Left ventricle myocardium superior (tissue), 1 donor: ENCODE measurements at regions not wholly inside any gene's neighbourhood (a gene's known extent, or its start where the extent isn't known, plus 50 kb on each side); places are given as distances from the start of the nearest gene placed in this dataset.

ENCODE experiments used
- ATAC-seq: fragments of 200-7000 bp; cut with Tn5 transposase; one replicate; pipeline ENCODE4 v1.9.1; 2020; ENCODE audit warnings: mild to moderate bottlenecking, moderate library complexity
- DNase-seq: peaks from one replicate; pipeline ENCODE4 v3.0.0-alpha.2; 2020
- intact Hi-C: fragments of 100-400 bp; cut with micrococcal nuclease; formaldehyde crosslinking; loops from one replicate; pipeline ENCODE4 v1.11.0; 2022
- donor health status: DM: no; HTN: yes; CAD: no; lungs with severe emphysema.

- no peak for ATAC-seq
- no peak for DNase-seq
- intact Hi-C loops = no loop called here
These were observed 192.9 kb upstream of the GALNT2 start for GRCh38 chr1:229874136-229874535.

GRCh38 chr1:229874609-229875008 is 192.4 kb upstream of the GALNT2 start:
- ATAC-seq (no peak), DNase-seq (no peak)
- intact Hi-C loops = no loop called here

GRCh38 chr1:229875086-229875485 is 192.0 kb upstream of the GALNT2 start:
- DNase-seq = no peak
- intact Hi-C loops = no loop called here
- ATAC-seq = no peak

GRCh38 chr1:229879746-229880145 is 187.3 kb upstream of the GALNT2 start:
- DNase-seq = no peak
- peak; percentile 69 for ATAC-seq
- intact Hi-C loops = no loop called here

- ATAC-seq = peak; percentile 10
- DNase-seq = no peak
- intact Hi-C loops = no loop called here
These were observed 186.5 kb upstream of the GALNT2 start for GRCh38 chr1:229880271-229881170.

GRCh38 chr1:229882621-229883020 is 184.4 kb upstream of the GALNT2 start:
- DNase-seq (no peak), ATAC-seq (no peak)
- intact Hi-C loops = no loop called here

GRCh38 chr1:229883504-229884200 is 183.4 kb upstream of the GALNT2 start:
- DNase-seq (no peak), ATAC-seq (no peak)
- intact Hi-C loops = no loop called here

- ATAC-seq (no peak), DNase-seq (peak; percentile 46)
- intact Hi-C loops = no loop called here
These were observed 182.3 kb upstream of the GALNT2 start for GRCh38 chr1:229884765-229885164.

- intact Hi-C loops = no loop called here
- DNase-seq (no peak), ATAC-seq (no peak)
These were observed 181.2 kb upstream of the GALNT2 start for GRCh38 chr1:229885568-229886495.

- DNase-seq = no peak
- no peak for ATAC-seq
- intact Hi-C loops = no loop called here
These were observed 180.4 kb upstream of the GALNT2 start for GRCh38 chr1:229886636-229887035.

GRCh38 chr1:229887043-229887822 is 179.8 kb upstream of the GALNT2 start:
- no peak for DNase-seq
- intact Hi-C loops = no loop called here
- peak; percentile 89 for ATAC-seq

GRCh38 chr1:229888157-229888556 is 178.9 kb upstream of the GALNT2 start:
- intact Hi-C loops = no loop called here
- ATAC-seq = no peak
- no peak for DNase-seq

- ATAC-seq (peak; percentile 70), DNase-seq (no peak)
- intact Hi-C loops = no loop called here
These were observed 178.5 kb upstream of the GALNT2 start for GRCh38 chr1:229888561-229889001.

- ATAC-seq (peak; percentile 66), DNase-seq (no peak)
- intact Hi-C loops = no loop called here
These were observed 178.0 kb upstream of the GALNT2 start for GRCh38 chr1:229889031-229889517.

GRCh38 chr1:229891227-229891626 is 175.8 kb upstream of the GALNT2 start:
- intact Hi-C loops = no loop called here
- DNase-seq = no peak
- ATAC-seq = no peak

GRCh38 chr1:229892515-229893117 is 174.4 kb upstream of the GALNT2 start:
- ATAC-seq = no peak
- intact Hi-C loops = no loop called here
- DNase-seq = no peak

GRCh38 chr1:229893762-229894444 is 173.1 kb upstream of the GALNT2 start:
- ATAC-seq (no peak), DNase-seq (no peak)
- intact Hi-C loops = no loop called here

- no peak for DNase-seq
- intact Hi-C loops = no loop called here
- ATAC-seq = no peak
These were observed 172.5 kb upstream of the GALNT2 start for GRCh38 chr1:229894532-229894931.
